ENCODE measurements at regions not wholly inside any gene's neighbourhood (a gene's known extent, or its start where the extent isn't known, plus 50 kb on each side); places are given as distances from the start of the nearest gene placed in this dataset.
"Not testable (repeated sequence)": the region's sequence is repeated elsewhere in the genome, so short reads cannot be mapped to it uniquely, and the experiment has no call there.

DNA sequence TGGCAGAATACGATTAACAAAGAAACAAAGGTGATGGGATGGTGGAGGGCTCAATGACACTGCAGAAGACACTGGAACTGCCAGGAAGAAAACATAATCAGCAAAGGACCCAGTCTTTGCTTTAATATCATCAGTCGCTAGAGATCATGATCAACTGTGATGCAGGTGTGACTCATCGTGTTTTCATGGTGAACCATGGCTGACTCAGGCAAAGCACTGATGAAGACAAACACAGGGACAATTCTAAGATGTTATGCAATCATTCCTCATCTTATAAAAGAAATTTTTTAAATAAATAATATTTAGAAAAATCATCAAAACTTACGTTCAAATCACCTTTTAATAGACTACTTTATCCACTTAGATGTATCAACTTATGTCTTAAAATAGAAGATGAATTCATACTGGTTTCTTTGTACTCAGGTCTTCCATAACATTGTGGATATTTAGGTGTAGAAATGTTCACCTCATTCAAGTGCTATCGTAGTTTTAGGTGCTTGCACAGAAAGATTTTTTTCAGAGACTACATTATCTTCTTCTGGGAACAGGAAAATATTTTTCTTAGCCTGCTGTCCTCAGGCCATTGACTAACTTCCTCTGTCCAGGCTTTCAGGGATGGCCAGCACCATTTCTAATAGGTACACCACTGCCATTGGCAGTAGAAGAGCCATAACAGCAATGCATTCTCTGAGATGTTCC is 673.4 kb upstream of the MEF2C start:
- DNase-seq (ENCODE audit: low spot score) = no peak

DNA sequence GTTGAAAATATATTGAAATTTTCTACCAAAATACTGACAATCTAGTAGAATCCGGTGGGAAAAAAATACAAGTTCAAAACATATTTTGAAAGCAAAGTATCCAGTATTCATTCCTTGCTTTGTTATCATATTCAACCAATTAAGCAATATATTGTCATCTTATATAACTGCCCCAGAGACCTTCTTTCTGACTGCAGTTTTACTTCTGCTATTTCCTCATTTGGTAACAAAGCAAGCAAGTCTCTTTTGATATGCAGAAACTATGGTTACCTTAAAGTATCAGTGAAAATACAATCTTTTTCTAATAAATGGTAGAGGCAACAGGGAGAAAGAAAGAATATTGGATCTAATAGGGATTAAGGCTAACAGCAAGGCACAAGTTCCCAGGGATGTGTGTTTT is 663.7 kb upstream of the MEF2C start:
- no peak for DNase-seq (ENCODE audit: low spot score)

DNA sequence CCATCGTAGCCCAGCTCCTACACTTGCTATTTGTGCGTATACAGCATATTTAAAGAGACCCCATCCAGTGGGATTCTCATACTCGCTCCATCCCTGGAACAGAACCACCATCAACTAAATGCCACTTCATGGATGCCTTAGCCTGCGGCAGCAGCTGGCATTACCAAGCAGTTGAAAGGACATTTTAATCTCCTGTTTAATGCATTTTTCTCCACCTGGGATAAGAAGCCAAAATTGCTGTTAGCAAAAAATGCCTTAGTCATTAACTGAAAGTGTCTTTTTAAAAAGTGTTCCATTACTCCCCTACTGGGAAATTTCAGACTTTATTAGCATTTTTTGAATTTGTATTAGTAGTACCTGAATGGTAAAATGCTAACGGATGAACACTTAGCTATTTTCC is 662.6 kb upstream of the MEF2C start:
- DNase-seq (ENCODE audit: low spot score) = no peak

DNA sequence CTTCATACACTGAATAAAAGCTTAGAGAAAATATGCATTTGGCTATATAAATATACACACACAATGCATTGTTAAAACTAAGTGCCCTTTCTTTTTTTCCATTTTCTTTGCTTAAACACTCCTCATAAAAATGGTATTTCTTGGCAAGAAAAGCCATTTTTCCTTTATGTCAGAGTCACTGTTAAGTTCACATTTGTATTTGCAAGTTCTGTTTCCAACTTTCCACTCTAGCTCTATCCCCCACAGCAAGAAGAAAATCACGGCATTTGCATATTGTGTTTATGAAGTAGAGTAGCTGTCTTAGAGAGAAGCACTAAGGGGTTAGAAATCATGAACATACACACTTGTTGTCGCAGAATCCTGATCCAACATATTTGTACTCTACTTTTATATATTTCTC is 662.1 kb upstream of the MEF2C start:
- DNase-seq (ENCODE audit: low spot score) = no peak

DNA sequence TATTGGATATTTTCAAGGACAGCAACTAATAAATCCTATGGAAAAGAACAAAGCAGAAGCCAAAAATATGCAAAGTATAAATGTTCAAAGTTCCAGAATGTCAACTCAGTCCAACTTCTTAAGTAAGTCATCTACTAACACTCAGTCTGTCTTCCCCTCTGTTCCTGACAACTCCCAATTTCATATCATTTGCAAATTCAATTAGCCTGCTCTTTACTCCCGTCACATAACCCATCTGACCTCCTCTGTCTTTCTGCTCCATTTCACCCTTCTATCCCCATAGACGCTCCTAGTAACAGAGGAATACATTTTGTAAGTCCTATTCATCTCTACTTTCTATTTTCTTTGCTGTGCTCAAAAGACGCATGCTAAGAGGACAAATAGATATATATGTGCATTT is 659.8 kb upstream of the MEF2C start:
- DNase-seq (ENCODE audit: low spot score) = no peak

DNA sequence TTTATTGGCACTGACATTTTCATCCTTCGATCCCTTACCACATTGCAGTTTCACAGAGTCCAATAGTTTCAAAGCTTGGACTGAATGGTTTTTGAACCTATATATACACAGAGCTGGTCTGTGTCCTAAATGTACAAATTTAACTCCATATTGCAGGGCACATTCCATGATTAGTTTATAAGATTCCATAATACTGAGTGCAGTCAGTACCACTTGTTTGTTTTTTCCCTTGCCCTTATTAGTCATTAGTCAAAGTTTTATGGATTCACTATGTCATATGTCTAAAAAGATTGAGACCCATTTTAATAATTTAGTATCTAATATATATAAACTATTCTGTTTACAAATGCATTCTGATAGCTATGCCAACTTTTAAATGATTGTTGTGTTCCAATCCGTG is 654.8 kb upstream of the MEF2C start:
- no peak for DNase-seq (ENCODE audit: low spot score)

DNA sequence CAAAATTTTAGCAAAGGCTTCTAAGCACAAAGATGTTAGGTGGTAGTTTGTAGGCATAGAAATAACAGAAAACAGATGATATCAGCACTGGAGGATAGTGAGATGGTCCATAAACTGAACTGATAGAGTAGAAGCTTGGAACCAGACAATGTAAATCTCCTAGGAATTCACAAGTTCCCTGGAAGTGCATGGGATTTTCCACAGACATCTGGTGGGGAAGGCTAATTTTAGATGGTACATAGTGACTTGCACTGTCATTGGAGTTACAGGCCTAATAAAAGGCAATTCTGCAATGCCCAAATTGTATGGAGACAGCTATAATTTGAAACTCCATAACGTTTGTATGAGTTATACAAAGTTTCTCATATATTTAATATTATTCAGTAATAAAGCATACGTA is 653.0 kb upstream of the MEF2C start:
- DNase-seq (ENCODE audit: low spot score) = no peak

DNA sequence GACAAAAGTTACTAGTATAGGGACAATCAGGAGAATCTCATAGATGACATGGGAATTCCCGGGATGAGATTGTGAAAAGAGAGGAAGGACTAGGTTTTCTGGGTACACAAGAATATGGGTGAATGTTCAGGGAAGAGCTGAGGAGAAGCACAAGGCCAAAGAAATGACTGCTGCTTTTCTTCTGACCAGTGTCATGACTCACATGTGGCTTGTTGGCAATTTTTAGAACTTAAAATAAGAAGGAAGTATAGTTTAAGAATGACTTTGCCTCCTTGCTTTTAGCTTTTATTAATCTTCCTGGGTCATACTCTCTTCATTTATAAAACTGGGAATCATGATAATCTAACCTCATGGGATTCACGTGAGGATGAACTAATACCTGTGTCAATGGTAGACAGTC is 652.4 kb upstream of the MEF2C start:
- no peak for DNase-seq (ENCODE audit: low spot score)

DNA sequence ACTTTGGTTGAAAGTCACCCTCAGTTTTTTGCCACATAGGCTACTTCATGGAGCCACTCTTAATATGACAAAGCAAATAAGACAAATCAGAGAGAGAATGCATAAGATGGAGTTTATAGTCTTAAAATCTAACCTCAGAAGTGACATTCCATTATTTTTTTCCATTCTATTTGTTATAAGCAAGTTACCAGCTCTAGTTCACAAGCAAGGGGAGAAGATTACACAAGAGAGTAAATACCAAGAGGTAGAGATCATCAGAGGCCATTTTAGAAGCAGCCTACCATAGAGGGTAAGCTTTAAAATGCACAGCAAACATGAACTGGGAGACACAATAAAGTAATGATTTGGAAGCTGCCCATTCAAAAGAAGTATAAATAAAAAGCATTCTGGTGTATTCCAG is 651.3 kb upstream of the MEF2C start:
- DNase-seq (ENCODE audit: low spot score) = no peak

DNA sequence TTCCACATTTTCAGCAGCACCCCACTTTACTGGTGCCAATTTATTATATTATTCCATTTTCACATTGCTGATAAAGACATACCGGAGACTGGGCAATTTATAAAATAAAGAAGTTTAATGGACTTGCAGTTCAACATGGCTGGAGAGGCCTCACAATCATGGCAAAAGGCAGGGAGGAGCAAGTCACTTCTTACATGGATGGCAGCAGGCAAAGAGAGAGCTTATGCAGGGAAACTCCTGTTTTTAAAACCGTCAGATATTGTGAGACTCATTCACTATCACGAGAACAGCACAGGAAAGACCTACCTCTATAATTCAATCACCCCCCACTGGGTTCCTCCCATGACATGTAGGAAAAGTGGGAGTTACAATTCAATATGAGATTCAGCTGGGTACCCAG is 641.8 kb upstream of the MEF2C start:
- no peak for DNase-seq (ENCODE audit: low spot score)

DNA sequence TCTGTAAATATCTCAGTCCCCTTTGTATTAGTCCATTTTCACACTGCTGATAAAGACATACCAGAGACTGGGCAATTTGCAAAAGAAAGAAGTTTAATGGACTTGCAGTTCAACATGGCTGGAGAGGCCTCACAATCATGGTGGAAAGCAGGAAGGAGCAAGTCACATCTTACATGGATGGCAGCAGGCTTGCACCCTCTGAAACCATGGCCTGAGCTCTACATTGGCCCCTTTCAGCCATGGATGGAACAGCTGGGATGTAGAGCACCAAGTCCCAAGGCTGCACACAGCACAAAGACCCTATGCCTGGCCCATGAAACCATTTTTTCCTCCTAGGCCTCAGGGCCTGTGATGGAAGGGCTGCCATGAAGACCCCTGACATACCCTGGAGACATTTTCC is 640.9 kb upstream of the MEF2C start:
- not testable (repeated sequence) for DNase-seq (ENCODE audit: low spot score)

DNA sequence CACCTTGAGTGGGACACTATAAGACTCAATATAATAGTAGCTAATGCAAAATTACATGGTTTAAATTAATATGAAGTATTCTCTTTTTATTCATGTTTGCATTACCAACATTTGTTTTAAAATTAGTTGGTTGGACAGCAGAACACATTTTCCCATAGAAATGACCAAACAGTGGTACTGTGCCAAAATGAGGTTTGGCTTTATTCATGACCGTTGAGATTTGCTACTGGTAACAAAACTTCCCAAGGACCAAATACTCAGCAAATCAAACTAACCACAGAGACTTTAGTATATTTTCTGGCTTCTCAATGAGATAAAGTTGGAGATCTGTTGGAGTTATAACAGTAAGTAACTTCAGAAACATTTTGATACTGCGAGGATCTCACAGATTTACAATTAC is 637.8 kb upstream of the MEF2C start:
- no peak for DNase-seq (ENCODE audit: low spot score)

DNA sequence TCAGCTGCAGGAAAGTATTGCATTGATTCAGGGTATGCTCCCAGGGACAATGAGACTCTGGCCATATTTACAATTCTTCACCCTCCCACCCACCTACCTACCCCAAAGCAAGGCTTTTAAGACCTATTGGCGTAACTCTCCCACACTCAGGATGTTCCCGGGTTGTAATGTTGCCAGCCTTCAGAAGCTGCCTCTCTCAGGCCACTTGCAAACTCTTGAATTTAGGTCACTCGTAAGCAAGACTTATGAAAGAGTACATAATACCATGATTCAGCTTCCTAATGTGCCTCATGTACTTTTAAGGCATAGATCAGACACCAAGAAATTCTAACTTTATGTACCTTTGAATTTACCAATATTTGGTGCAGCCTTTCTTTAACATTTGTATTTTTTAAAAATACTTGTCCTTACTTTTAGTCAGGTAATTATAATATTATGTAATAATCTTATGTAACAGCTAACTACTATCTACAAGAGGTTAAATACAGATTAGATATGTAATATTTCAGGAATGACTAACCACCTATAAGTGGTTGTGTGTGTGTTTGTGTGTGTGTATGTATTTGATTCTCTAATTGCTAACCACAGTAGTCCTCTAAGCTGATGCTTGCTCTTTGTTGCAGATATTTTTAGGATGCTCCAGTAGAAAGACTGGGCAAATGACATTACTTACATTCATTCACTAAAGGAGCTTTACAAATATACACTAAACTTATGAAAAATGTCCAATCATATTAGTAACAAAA is 630.5 kb upstream of the MEF2C start:
- DNase-seq (ENCODE audit: low spot score) = no peak

DNA sequence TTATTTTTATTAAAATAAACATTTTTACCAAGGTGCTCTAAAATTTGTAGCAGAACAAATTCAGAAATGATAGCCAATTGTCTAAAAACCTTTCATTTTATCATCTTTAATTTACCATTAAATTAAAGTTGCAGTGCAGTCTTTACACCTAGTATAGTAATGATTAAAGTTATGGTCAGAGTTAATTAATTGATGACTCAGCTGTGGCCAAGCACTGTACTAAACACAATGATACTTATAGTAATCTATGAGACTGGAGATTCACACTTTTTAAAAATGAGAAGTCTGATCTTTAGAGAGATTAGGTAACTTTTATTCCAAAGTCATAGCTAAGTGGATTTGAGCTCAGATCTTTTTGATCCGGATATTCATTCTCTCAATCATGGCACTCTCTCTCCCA is 621.1 kb upstream of the MEF2C start:
- no peak for DNase-seq (ENCODE audit: low spot score)

DNA sequence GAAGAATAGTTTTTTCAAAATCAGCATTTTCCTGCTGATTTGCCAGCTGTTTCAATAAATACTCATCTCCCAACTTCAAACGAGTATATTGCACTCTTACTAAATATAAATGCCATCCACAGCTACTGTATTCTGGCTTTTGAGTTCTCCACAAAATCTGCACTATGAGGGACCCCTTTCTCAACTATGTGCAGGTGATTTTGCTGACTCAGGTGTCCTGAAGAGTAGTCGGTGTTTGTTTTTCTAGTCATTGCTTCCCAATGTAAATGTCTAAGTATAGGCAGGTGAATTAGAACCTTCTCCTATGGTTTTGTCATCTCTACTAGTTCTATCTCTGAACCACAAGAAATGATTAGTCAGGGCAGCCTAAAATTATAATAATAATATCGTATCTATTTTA is 616.8 kb upstream of the MEF2C start:
- no peak for DNase-seq (ENCODE audit: low spot score)

DNA sequence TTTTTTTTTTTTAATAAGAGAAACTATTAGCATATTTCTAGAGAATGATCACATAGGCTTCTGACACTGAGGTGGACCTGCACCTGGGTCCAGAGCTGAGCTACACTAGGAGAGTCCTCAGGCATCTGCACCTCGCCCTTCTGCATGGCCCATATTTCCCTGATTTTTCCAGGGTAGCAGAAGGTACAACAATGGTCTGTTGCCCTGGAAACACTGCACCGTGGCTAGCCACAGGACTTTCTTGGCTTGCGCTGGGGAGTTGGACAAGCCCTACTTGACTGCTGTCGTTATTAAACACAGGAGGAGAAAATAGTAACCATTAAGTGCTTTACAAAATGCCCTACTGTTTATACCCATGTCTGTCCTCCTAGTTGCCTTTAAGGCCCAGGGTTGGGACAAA is 615.7 kb upstream of the MEF2C start:
- DNase-seq (ENCODE audit: low spot score) = no peak

DNA sequence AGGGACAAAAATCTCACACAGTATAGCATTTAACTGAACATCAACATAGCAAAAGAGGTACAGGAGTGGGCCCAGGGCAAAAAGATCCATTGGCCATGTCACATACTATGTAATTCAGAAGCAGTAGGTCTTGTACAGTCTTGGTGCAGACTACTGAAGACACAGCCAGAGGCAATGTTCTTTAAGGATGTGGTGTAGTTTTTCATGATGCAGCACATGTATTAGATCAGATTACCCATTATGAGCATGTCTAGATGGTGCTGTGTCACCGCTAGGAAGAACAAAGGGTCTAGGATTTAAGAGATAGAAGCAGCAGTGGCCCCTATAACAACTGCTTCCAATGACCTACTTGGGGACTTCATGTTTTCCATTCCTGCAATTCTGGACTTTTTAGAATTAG is 610.4 kb upstream of the MEF2C start:
- no peak for DNase-seq (ENCODE audit: low spot score)

DNA sequence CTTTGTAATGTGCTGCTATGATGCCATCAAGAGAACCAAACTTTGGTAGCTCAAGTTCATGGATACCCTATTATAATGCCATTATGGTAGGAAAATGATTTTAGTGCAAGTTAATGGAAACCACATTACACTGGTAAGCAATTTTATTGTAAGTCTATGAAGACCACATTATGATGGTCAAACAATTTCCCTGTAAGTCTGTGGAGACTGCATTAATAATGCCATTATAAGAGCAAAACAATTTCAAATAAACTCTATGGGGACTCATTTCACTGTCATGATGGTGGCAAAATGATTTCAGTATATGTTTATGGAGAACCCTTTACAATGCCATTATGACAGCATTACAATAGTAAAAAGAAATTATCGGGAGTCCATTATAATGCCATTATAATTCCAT is 602.0 kb upstream of the MEF2C start:
- no peak for DNase-seq (ENCODE audit: low spot score)

DNA sequence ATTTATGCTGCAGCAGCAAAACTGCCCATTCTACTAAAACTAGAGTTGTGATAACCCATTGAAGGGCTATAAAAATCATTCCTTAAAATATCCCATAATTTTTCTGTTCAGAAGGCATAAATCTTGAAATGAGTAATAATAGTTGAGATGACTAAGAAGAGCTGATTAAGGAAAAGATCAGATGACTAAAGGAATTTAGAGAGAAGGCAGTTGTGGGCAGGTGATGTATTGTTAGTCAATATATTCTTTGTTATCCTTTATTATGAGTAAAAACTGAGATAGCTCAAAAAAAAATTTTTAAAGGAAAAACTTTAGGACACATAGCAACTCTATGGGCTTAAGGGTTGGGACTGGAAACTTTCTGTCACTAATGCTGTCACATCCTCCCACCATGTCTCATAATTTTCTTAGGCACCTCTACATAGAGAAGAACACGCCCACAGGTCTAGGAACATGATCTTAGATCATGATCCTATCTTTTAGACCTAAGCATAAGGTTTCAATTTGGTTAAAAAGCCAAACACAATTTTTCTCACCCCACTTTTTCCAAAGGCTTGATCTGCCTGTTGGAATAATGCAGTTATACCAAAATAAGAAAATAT is 597.5 kb upstream of the MEF2C start:
- no peak for DNase-seq (ENCODE audit: low spot score)

DNA sequence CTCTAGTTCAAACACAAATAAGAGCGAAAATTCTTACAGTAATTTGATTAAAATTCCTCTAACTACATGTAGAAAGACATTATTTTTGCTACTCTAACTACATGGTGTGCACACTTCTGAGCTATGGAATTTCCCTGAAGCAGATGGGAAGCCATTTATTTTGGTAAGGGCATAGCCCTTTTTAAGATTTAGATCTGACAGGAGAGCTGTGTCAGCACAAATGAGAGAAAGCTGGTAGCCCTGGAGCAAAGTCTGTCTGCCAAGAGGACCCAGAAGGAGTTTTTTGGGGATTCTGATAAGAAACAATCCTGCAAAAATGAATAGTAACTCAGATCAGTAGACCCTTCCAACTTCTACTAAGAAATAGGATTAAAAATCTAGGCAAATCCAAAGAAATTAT is 595.9 kb upstream of the MEF2C start:
- DNase-seq (ENCODE audit: low spot score) = no peak

DNA sequence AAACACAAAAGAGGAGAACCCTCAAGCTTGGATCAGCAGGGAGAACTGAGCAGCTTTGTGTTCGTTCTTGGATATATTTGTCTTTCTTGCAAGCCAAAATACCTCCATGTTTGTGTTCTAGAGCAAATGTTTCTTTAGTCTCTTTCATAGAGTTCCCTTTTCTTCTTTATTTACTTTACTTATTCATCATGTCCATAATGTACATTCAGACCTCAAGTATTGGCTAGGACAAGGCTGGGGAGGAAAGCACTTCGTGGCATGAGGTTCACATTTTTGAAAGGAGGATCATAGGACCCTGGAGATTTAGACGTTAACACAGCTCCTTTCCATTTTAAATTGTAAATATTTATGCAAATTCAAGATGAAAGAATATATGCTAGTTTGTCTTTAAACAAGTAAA is 590.2 kb upstream of the MEF2C start:
- no peak for DNase-seq (ENCODE audit: low spot score)

DNA sequence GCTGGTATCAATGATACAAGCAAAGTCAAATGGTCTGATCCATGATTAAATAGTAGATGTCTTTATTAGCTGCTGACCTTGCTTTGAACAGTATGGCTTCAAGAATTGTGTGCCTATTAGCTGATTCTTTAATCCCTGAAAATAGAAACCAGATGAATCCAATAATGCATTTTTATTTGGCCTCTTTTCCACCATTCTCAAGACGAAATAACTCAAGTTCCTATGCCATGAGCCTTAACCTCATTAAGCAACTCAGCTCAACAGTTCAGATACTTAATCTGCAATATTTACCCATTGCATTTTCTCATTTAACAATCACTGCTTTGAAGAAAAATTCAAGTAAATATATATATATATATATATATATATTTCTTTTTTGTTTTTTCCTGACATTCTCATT is 588.6 kb upstream of the MEF2C start:
- DNase-seq (ENCODE audit: low spot score) = no peak

DNA sequence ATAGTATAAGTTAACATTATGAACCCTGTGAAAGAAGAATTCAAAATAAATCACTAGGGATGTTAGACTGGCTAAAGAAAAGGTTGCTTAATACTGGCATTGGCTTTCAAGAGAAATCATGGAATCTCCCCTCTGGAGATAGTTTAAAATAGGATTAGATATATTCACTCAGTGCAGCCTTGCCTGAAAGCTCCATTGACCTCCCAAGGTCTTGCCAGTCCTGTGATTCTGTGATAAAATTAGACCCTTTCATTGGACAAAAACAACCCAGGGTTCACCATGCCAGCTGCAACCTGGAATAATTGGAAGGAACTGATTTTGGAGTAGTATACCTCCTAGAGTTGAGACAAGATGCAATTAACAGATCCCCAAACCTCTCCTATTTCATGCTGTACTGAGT is 588.1 kb upstream of the MEF2C start:
- DNase-seq (ENCODE audit: low spot score) = no peak

DNA sequence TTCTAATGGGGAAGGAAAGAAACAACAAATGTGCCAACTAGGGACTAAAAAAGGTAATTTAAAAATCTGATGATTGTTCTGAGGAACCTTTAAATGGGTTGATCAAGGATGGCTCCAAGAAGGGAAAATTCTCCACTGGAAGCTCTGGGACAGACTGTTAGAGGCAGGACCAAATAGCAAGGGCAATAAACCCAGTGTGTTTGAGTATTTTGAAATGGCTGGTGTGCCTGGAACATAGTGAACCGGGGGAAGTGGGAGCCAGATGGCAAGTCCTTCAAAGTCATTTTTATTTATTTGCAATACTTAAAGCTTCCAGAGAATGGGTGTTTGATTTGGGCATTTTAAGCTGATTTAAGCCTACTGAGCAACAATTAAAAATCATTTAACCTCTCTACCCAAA is 587.7 kb upstream of the MEF2C start:
- DNase-seq (ENCODE audit: low spot score) = no peak

Data from D341Med (cell line).